ENCODE measurements at regions not wholly inside any gene's neighbourhood (a gene's known extent, or its start where the extent isn't known, plus 50 kb on each side); places are given as distances from the start of the nearest gene placed in this dataset.
A peak's percentile ranks its signal among the peaks of the same experiment; 100 is the strongest.

- no peak for TF ChIP-seq CTCF (IDR thresholded peaks at IDR 0.05; ENCODE audit: low read depth, low read length)
- in situ Hi-C loops (cut with HindIII; ENCODE audit: low sequenced_read_pairs), result no loop called here
- DNase-seq (ENCODE audit: low read depth, low spot score), result no peak
- H3K4me3 ChIP-seq (ENCODE audit: low read depth, low read length), result no peak overlapping the region
These were observed 76.8 kb upstream of the TMEM164 start for GRCh38 chrX:109926118-109926517.

GRCh38 chrX:109926743-109927662 is 75.9 kb upstream of the TMEM164 start:
- in situ Hi-C loops (cut with HindIII; ENCODE audit: low sequenced_read_pairs), result no loop called here
- TF ChIP-seq CTCF (IDR thresholded peaks at IDR 0.05; ENCODE audit: low read depth, low read length), result no peak
- H3K4me3 ChIP-seq (ENCODE audit: low read depth, low read length), result no peak overlapping the region
- DNase-seq (ENCODE audit: low read depth, low spot score), result no peak

GRCh38 chrX:109927663-109928273 is 75.1 kb upstream of the TMEM164 start:
- in situ Hi-C loops (cut with HindIII; ENCODE audit: low sequenced_read_pairs), result no loop called here
- TF ChIP-seq CTCF (IDR thresholded peaks at IDR 0.05; ENCODE audit: low read depth, low read length), result no peak
- H3K4me3 ChIP-seq (ENCODE audit: low read depth, low read length), result no peak overlapping the region
- DNase-seq (ENCODE audit: low read depth, low spot score), result no peak

GRCh38 chrX:109928596-109929335 is 74.1 kb upstream of the TMEM164 start:
- no peak overlapping the region for H3K4me3 ChIP-seq (ENCODE audit: low read depth, low read length)
- TF ChIP-seq CTCF (IDR thresholded peaks at IDR 0.05; ENCODE audit: low read depth, low read length), result no peak
- no peak for DNase-seq (ENCODE audit: low read depth, low spot score)
- in situ Hi-C loops (cut with HindIII; ENCODE audit: low sequenced_read_pairs), result no loop called here

- in situ Hi-C loops (cut with HindIII; ENCODE audit: low sequenced_read_pairs), result no loop called here
- TF ChIP-seq CTCF (IDR thresholded peaks at IDR 0.05; ENCODE audit: low read depth, low read length), result no peak
- no peak overlapping the region for H3K4me3 ChIP-seq (ENCODE audit: low read depth, low read length)
- no peak for DNase-seq (ENCODE audit: low read depth, low spot score)
These were observed 71.2 kb upstream of the TMEM164 start for GRCh38 chrX:109931677-109932076.

GRCh38 chrX:109934434-109934833 is 68.5 kb upstream of the TMEM164 start:
- in situ Hi-C loops (cut with HindIII; ENCODE audit: low sequenced_read_pairs), result no loop called here
- H3K4me3 ChIP-seq (ENCODE audit: low read depth, low read length), result no peak overlapping the region
- peak; percentile 0 for DNase-seq (ENCODE audit: low read depth, low spot score)
- no peak for TF ChIP-seq CTCF (IDR thresholded peaks at IDR 0.05; ENCODE audit: low read depth, low read length)
